Mesothelial cell of epicardium (in vitro differentiated cells): ENCODE measurements at regions not wholly inside any gene's neighbourhood (a gene's known extent, or its start where the extent isn't known, plus 50 kb on each side); places are given as distances from the start of the nearest gene placed in this dataset.
"Not testable (repeated sequence)": the region's sequence is repeated elsewhere in the genome, so short reads cannot be mapped to it uniquely, and the experiment has no call there.

Experiments
- DNase-seq, 2 experiments: peaks; one replicate each; pipeline ENCODE4 v3.0.0; 2021; ENCODE audit warnings: low spot score in 2 of 2; ENCODE audit not compliant: unreplicated experiment in 2 of 2
- H3K27ac Mint-ChIP-seq: 2 replicates; pipeline ENCODE4 v1.8.0; 2021; ENCODE audit warnings: mixed read lengths
- H3K27me3 Mint-ChIP-seq: 2 replicates; pipeline ENCODE4 v1.8.0; 2021; ENCODE audit warnings: low read depth, mixed read lengths
- H3K36me3 Mint-ChIP-seq: 2 replicates; pipeline ENCODE4 v1.8.0; 2021; ENCODE audit warnings: mixed read lengths
- H3K4me1 Mint-ChIP-seq: 2 replicates; pipeline ENCODE4 v1.8.0; 2021; ENCODE audit warnings: mixed read lengths
- H3K4me3 Mint-ChIP-seq: 2 replicates; pipeline ENCODE4 v1.8.0; 2021; ENCODE audit warnings: mild to moderate bottlenecking, moderate library complexity, mixed read lengths
- H3K9me3 Mint-ChIP-seq: 2 replicates; pipeline ENCODE4 v1.8.0; 2021; ENCODE audit warnings: mixed read lengths
- CTCF ChIP-seq: fragments of 200-600 bp; sonication (generic); IDR thresholded peaks from one replicate; pipeline ENCODE4 v1.5.0; 2021; ENCODE audit warnings: antibody characterized with exemption; ENCODE audit not compliant: unreplicated experiment

DNA sequence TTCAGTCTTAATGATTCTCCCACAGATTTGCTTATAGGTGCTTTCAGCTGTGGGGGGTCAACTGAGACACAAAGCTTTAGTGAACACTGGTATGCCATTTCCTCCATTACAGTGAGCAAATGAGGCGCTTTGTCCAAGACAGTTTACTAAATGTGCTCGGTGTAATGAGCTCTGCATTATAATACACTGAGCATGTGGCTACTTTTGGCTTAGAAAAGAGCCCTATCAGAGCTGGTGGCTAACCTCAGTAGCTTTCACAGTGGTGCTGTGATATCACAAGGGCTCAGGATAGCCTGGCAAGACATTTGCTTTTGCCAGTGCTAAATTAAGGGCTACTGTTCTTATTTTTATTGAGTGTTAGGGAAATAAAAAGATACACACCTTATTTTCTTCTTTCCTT is 749.7 kb upstream of the ARPP21 start:
- Mint-ChIP-seq H3K9me3 (peaks cover 4% of the 10 kb centered on the region), H3K4me1 (peaks cover 8% of the 10 kb centered on the region), H3K4me3 (no peak overlapping the region), H3K36me3 (no peaks in the 10 kb centered on the region), H3K27ac (no peak overlapping the region), H3K27me3 (no peaks in the 10 kb centered on the region)
- DNase-seq, result no peak
- no peak for TF ChIP-seq CTCF

GRCh38 chr3:34890247-34890646 is 749.1 kb upstream of the ARPP21 start:
- Mint-ChIP-seq H3K36me3 (no peaks in the 10 kb centered on the region), H3K27ac (no peak overlapping the region), H3K4me3 (no peak overlapping the region), H3K9me3 (peaks cover 4% of the 10 kb centered on the region), H3K27me3 (no peaks in the 10 kb centered on the region), H3K4me1 (peaks cover 8% of the 10 kb centered on the region)
- DNase-seq, result no peak
- TF ChIP-seq CTCF, result no peak

- Mint-ChIP-seq H3K36me3 (no peaks in the 10 kb centered on the region), H3K4me1 (no peaks in the 10 kb centered on the region), H3K4me3 (no peak overlapping the region), H3K27ac (no peak overlapping the region), H3K9me3 (peaks cover 4% of the 10 kb centered on the region), H3K27me3 (no peaks in the 10 kb centered on the region)
- TF ChIP-seq CTCF, result no peak
- no peak for DNase-seq
These were observed 747.4 kb upstream of the ARPP21 start for GRCh38 chr3:34891941-34892340.

GRCh38 chr3:34895841-34896240 is 743.5 kb upstream of the ARPP21 start:
- Mint-ChIP-seq H3K27me3 (no peaks in the 10 kb centered on the region), H3K4me3 (no peak overlapping the region), H3K36me3 (no peaks in the 10 kb centered on the region)

GRCh38 chr3:34909679-34910078 is 729.6 kb upstream of the ARPP21 start:
- H3K9me3 Mint-ChIP-seq, result peaks cover 22% of the 10 kb centered on the region
- H3K27ac Mint-ChIP-seq, H3K27me3 Mint-ChIP-seq: not testable (repeated sequence)

More at GRCh38 chr3:34895841-34896240, 743.5 kb upstream of the ARPP21 start:
- Mint-ChIP-seq H3K9me3 (no peaks in the 10 kb centered on the region), H3K4me1 (no peaks in the 10 kb centered on the region), H3K27ac (no peak overlapping the region)
- TF ChIP-seq CTCF, result no peak
- DNase-seq, result no peak

GRCh38 chr3:34919025-34919424 is 720.3 kb upstream of the ARPP21 start:
- no peaks in the 10 kb centered on the region for H3K36me3 Mint-ChIP-seq
- peaks cover 4% of the 10 kb centered on the region for H3K4me1 Mint-ChIP-seq
- DNase-seq, result no peak

More at GRCh38 chr3:34909679-34910078, 729.6 kb upstream of the ARPP21 start:
- H3K4me3 Mint-ChIP-seq, DNase-seq, H3K36me3 Mint-ChIP-seq, H3K4me1 Mint-ChIP-seq: not testable (repeated sequence)

More at GRCh38 chr3:34919025-34919424, 720.3 kb upstream of the ARPP21 start:
- H3K4me3 Mint-ChIP-seq, result no peak overlapping the region
- no peak overlapping the region for H3K27ac Mint-ChIP-seq
- no peaks in the 10 kb centered on the region for H3K27me3 Mint-ChIP-seq
- H3K9me3 Mint-ChIP-seq, result peaks cover 10% of the 10 kb centered on the region
- no peak for TF ChIP-seq CTCF
